NB4 (cell line): ENCODE measurements at regions not wholly inside any gene's neighbourhood (a gene's known extent, or its start where the extent isn't known, plus 50 kb on each side); places are given as distances from the start of the nearest gene placed in this dataset.

Experiments used
- DNase-seq: peaks from one replicate; pipeline ENCODE4 v3.0.0; 2010; ENCODE audit warnings: low read depth
- H3K4me3 ChIP-seq: one replicate; pipeline ENCODE4 v1.5.1; 2011; ENCODE audit warnings: mild to moderate bottlenecking, low read depth, low read length, moderate library complexity
- CTCF ChIP-seq: IDR thresholded peaks from one replicate; pipeline ENCODE4 v1.5.1; 2012; ENCODE audit warnings: low read depth, low read length
- MAX ChIP-seq: IDR thresholded peaks from 2 replicates; pipeline ENCODE4 v1.6.1; 2011; ENCODE audit warnings: low read depth, low read length
- MYC ChIP-seq: IDR thresholded peaks from 2 replicates; pipeline ENCODE4 v1.6.1; 2011; ENCODE audit warnings: low read depth, low read length
- POLR2A ChIP-seq: IDR thresholded peaks from 2 replicates; pipeline ENCODE4 v1.6.1; 2011; ENCODE audit warnings: mild to moderate bottlenecking; ENCODE audit not compliant: insufficient read length; ENCODE audit errors: extremely low read depth

- TF ChIP-seq POLR2A: no peak
- TF ChIP-seq CTCF: no peak
- no peak for TF ChIP-seq MYC
- no peak for TF ChIP-seq MAX
- no peak overlapping the region for H3K4me3 ChIP-seq
- DNase-seq: no peak
Measured at GRCh38 chr1:189463166-189463565, 1014.5 kb downstream of the BRINP3 start.

- H3K4me3 ChIP-seq: no peak overlapping the region
- TF ChIP-seq POLR2A: no peak
- TF ChIP-seq CTCF: no peak
- TF ChIP-seq MAX: no peak
- no peak for TF ChIP-seq MYC
- no peak for DNase-seq
Measured at GRCh38 chr1:189496768-189497167, 980.9 kb downstream of the BRINP3 start.

- DNase-seq: no peak
- no peak overlapping the region for H3K4me3 ChIP-seq
- no peak for TF ChIP-seq MAX
- no peak for TF ChIP-seq MYC
- no peak for TF ChIP-seq CTCF
- TF ChIP-seq POLR2A: no peak
Measured at GRCh38 chr1:189499736-189500135, 977.9 kb downstream of the BRINP3 start.

- no peak for DNase-seq
- TF ChIP-seq MAX: no peak
- H3K4me3 ChIP-seq: no peak overlapping the region
Measured at GRCh38 chr1:189500778-189501177, 976.9 kb downstream of the BRINP3 start.

- no peak overlapping the region for H3K4me3 ChIP-seq
- TF ChIP-seq MAX (no peak), CTCF (no peak), MYC (no peak), POLR2A (no peak)
- DNase-seq: no peak
Measured at GRCh38 chr1:189510827-189511226, 966.8 kb downstream of the BRINP3 start.

- no peak overlapping the region for H3K4me3 ChIP-seq
- DNase-seq: no peak
- TF ChIP-seq MYC: no peak
- no peak for TF ChIP-seq POLR2A
- no peak for TF ChIP-seq MAX
- TF ChIP-seq CTCF: no peak
Measured at GRCh38 chr1:189513091-189513490, 964.6 kb downstream of the BRINP3 start.
